Brain microvascular endothelial cell (primary cell): ENCODE measurements at regions not wholly inside any gene's neighbourhood (a gene's known extent, or its start where the extent isn't known, plus 50 kb on each side); places are given as distances from the start of the nearest gene placed in this dataset.
"Not testable (repeated sequence)": the region's sequence is repeated elsewhere in the genome, so short reads cannot be mapped to it uniquely, and the experiment has no call there.

Experiments
- DNase-seq: peaks from one replicate; pipeline ENCODE4 v3.0.0-alpha.2; 2020
- H3K27ac ChIP-seq: fragments of 250-450 bp; sonication (Bioruptor Pico); 2 replicates; pipeline ENCODE4 v1.5.1; 2020; ENCODE audit warnings: mild to moderate bottlenecking, moderate library complexity
- H3K27me3 ChIP-seq: fragments of 250-450 bp; sonication (Bioruptor Pico); replicated peaks from 2 replicates; pipeline ENCODE4 v1.5.1; 2020; ENCODE audit warnings: mild to moderate bottlenecking
- H3K36me3 ChIP-seq: fragments of 250-450 bp; sonication (Bioruptor Pico); replicated peaks from 2 replicates; pipeline ENCODE4 v1.5.1; 2020; ENCODE audit warnings: mild to moderate bottlenecking
- H3K4me3 ChIP-seq: 2 replicates; pipeline ENCODE4 v1.5.1; 2011; ENCODE audit warnings: low read depth, mild to moderate bottlenecking, control low read depth, low read length, moderate library complexity
- in situ Hi-C: cut with HindIII; loops from 2 replicates; pipeline ENCODE4 v1.10.0; 2017; ENCODE audit warnings: low sequenced_read_pairs, low pct_ligation_motif_present
- TF ChIP-seq, protein P1 (sequence below): IDR thresholded peaks from 2 replicates; pipeline ENCODE4 v1.5.1; 2011; ENCODE audit warnings: low read depth, mild to moderate bottlenecking, moderate library complexity, low read length, control low read depth, inconsistent platforms; ENCODE audit errors: missing control alignments

GRCh38 chr7:53151496-53151895 lies 116.1 kb downstream of the POM121L12 start:
- in situ Hi-C loops: no loop called here
- no peak for DNase-seq

DNA sequence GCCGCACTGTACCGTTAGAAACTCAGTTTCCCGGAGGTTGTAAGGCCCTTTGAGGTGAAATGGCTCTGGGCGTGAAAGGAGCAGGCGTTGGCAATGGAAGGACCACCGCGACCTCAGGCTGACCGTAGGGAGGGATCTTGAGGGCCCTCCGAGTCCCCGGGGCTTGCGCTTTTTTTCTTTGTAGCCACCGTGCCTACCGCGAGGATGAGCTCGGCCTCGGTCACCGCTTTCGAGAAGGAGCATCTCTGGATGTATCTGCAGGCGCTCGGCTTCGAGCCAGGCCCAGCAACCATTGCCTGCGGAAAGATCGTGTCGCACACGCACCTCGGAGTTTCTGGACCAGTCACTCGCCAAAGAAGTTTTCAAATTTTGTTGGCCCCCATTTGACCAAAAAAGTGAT lies 151.8 kb downstream of the POM121L12 start:
- DNase-seq, in situ Hi-C loops, H3K27me3 ChIP-seq, H3K36me3 ChIP-seq, H3K27ac ChIP-seq, H3K4me3 ChIP-seq: not testable (repeated sequence)

More at GRCh38 chr7:53151496-53151895, 116.1 kb downstream of the POM121L12 start:
- TF ChIP-seq, protein P1, sequence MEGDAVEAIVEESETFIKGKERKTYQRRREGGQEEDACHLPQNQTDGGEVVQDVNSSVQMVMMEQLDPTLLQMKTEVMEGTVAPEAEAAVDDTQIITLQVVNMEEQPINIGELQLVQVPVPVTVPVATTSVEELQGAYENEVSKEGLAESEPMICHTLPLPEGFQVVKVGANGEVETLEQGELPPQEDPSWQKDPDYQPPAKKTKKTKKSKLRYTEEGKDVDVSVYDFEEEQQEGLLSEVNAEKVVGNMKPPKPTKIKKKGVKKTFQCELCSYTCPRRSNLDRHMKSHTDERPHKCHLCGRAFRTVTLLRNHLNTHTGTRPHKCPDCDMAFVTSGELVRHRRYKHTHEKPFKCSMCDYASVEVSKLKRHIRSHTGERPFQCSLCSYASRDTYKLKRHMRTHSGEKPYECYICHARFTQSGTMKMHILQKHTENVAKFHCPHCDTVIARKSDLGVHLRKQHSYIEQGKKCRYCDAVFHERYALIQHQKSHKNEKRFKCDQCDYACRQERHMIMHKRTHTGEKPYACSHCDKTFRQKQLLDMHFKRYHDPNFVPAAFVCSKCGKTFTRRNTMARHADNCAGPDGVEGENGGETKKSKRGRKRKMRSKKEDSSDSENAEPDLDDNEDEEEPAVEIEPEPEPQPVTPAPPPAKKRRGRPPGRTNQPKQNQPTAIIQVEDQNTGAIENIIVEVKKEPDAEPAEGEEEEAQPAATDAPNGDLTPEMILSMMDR: no peak
- no peaks in the 10 kb centered on the region for H3K27me3 ChIP-seq
- H3K4me3 ChIP-seq: no peak overlapping the region
- no peak overlapping the region for H3K27ac ChIP-seq
- no peaks in the 10 kb centered on the region for H3K36me3 ChIP-seq

DNA sequence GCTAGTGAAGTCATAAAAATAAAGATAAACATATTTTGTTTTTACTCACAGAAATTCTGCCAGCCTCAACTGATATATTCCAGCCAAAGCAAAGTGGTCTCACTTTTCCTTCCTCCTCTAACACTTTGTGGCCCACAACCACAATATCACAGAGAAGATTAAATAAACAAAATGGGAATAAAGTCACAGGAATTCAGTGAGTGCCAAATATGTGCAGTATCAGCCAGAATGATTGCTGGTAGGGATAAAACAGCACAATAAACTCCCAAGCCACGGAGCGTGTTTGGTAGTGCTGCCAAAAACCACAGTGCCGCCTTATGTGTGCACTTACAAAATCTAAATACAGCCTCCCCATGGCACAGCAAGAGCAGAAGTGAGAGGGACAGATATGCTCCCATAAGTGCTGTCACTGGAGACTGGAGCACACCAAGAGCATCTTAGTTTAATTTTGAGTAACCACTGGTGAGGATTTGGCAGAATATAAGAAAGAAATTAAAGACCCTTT lies 155.8 kb downstream of the POM121L12 start:
- H3K27me3 ChIP-seq: no peaks in the 10 kb centered on the region
- H3K36me3 ChIP-seq: no peaks in the 10 kb centered on the region
- H3K4me3 ChIP-seq: no peak overlapping the region
- TF ChIP-seq, protein P1: no peak
- no peak for DNase-seq
- H3K27ac ChIP-seq: no peak overlapping the region
- in situ Hi-C loops: no loop called here

DNA sequence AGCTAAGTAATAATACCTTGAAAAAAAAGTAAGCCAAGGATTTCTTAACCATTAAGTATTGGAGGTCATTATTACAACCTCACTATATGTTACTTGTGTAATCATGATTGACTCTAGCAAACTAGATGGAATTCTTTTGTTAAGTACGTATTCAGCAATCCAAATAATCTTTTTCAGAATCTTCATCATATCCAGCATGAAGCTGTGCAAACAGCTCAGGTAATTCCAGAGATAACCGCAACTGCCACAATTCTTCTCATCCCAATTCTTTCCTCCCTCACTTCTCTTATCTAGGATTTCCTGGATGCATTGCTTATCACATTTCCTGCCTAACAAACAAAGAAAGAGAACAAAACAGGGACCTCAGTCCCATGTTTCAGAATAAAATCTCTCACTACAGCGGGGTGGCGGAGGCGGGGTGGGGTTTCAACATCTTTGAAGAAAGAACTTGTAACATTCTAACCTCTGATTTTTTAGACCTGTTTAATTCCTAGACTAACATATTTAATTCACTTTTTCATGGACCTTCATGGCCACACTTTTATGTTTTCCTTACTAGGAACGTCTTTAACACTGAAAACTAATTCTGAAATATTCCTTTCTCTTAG lies 156.5 kb downstream of the POM121L12 start:
- no peak overlapping the region for H3K27ac ChIP-seq
- no peaks in the 10 kb centered on the region for H3K36me3 ChIP-seq
- TF ChIP-seq, protein P1: no peak
- no peaks in the 10 kb centered on the region for H3K27me3 ChIP-seq
- no peak for DNase-seq
- in situ Hi-C loops: no loop called here
- H3K4me3 ChIP-seq: no peak overlapping the region

DNA sequence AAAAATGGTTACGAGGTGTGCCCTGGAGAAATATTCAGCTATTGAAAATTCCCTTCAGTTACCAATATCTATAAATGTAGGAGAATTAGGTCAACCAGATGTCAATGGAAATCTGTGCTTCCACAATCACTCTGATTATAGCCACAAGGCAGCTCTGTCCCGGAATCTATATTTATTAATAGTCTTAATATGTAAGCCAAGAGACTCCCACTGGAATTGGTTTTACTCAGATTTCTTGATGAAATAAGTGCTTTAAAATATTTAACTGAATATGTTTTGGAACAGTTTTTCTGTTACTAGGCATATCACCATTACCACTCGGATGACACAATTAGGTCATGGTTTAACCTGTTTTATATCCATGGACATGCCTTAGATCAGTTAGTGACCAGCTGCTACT lies 169.6 kb downstream of the POM121L12 start:
- no peak for DNase-seq
- in situ Hi-C loops: no loop called here
- TF ChIP-seq, protein P1: no peak
- no peaks in the 10 kb centered on the region for H3K36me3 ChIP-seq
- H3K27ac ChIP-seq: no peak overlapping the region
- no peak overlapping the region for H3K4me3 ChIP-seq
- H3K27me3 ChIP-seq: no peaks in the 10 kb centered on the region

GRCh38 chr7:53209129-53209528 lies 173.7 kb downstream of the POM121L12 start:
- Histone ChIP-seq H3K27ac (no peak overlapping the region), H3K27me3 (no peaks in the 10 kb centered on the region), H3K4me3 (no peak overlapping the region), H3K36me3 (no peaks in the 10 kb centered on the region)
- TF ChIP-seq, protein P1: no peak
- in situ Hi-C loops: no loop called here
- no peak for DNase-seq
